ENCODE measurements at regions not wholly inside any gene's neighbourhood (a gene's known extent, or its start where the extent isn't known, plus 50 kb on each side); places are given as distances from the start of the nearest gene placed in this dataset.
"Not testable (repeated sequence)": the region's sequence is repeated elsewhere in the genome, so short reads cannot be mapped to it uniquely, and the experiment has no call there.

DNA sequence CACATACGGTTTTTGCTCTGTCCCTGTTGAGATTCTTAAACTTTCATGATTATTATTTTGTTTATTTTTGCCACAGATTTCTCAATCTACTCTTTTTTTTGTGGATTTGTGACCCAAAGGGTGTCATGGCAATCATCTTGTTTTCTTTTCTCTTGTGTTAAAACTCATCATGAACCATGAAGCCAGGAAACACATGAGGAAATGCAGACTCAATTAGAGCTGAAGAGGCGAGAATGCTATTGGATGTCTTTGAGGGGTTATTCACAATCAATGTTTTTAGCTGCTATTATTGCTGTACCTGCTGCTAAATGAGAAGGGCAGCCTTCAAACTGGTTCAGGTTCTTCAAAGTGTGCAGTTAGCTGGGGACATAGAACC, 99.5 kb upstream of the MMADHC start:
- DNase-seq = no peak

DNA sequence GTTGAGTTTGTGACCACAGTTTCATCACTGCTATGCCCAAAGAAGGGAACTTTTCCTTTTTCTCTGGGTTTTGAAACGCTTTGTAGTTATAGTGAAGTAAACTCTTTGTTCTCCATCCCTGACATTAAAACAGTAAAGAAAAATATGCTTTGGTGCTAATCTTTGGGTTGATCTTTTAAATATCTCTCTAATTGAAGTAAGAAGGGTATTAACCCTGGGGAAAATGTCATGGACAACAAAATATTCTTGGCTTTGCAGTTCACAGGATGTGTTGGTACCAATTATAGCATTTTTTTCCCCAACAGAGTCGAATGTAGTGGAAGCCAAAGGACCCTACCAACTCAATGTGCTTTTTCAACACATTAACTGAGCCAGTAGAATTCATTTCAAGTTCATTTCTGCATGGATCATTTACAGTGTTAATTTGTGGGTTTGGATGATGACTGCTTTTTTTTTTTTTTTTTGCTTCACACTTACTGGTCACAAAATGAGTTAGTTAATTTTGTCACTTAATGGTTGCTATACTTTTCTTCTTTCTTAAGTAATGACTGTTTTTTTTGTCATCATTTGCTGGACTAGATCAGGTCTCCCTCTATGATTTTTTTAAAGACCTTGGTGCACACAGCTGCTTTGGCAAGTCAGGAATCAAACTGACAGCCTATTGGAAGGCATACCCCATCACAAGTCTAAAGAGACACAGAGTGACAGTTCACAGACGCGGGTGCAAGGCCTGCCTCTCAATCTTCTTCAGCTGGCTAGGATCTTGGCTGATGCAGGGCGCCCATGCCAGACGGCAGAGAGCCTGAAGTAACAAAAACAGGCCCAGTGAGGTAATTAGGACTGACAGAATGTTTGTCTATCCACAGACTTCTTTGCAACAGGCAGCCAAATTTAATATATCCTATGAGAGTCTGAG, 98.8 kb upstream of the MMADHC start:
- DNase-seq = no peak

DNA sequence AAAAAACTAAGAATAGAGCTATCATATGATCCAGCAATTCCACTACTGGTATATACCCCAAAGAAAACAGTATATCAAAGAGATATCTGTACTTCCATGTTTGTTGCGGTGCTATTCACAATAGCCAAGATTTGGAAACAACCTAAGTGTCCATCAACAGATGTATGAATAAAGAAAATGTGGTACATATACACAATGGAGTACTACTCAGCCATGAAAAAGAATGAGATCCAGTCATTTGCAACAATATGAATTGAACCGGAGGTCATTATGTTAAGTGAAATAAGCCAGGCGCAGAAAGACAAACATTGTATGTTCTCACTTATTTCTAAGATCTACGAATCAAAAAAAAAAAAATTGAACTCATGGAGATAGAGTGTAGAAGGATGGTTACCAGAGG, 97.8 kb upstream of the MMADHC start:
- not testable (repeated sequence) for DNase-seq

DNA sequence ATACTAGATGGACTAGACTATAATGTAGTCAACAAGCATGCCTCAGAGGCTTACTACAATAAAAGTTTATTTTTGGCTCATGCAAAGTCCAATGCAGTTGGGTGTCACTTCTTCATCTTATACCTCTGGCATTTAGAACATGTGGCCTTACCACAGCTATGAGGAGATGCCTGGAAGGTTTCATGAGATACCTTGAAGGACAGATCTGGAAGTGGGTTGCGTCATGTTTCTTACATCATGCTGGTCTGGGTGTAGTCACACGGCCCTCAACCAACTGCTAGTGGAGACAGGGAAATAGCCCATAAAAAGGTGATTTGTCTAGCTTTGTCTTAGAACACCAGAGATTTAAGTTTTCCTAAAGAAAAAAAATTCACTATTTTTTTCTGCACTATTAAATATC, 91.7 kb upstream of the MMADHC start:
- DNase-seq = no peak

DNA sequence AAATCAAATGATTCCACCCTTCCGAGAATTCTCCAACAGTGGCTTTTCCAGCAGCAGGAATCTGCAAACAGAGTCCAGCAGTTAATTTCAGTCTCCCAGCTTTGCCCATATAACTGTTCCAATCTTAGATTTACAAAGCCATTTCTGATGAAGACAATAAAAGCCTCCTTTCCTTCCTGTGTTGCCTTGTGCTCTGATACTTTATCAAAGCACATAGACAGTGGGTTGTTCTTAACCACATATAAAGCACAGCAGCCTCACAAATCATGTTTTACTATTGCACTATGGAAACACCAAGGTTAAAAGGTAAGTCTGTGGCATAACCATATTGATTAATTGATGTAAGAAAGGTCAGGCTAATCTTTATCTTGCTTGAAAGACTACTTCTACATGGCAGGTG, 89.8 kb upstream of the MMADHC start:
- no peak for DNase-seq

DNA sequence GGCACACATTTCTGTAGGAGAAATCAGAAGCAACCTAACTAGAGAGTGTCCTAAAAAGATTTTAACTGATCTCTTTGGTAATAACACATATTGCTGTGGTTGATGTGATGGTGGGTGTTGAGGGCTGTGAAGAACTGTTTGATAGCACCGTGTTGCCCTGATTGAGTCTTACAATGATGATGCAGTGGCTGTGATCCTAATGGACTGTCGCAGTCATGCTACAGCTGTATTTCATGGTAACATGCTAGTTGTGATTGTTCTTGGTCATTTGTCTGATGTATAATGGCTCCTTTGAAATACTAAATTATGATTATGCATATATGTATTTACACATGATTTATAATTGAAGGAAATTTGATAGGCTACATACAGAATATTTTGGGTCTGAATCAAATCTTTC, 82.5 kb upstream of the MMADHC start:
- DNase-seq = no peak

DNA sequence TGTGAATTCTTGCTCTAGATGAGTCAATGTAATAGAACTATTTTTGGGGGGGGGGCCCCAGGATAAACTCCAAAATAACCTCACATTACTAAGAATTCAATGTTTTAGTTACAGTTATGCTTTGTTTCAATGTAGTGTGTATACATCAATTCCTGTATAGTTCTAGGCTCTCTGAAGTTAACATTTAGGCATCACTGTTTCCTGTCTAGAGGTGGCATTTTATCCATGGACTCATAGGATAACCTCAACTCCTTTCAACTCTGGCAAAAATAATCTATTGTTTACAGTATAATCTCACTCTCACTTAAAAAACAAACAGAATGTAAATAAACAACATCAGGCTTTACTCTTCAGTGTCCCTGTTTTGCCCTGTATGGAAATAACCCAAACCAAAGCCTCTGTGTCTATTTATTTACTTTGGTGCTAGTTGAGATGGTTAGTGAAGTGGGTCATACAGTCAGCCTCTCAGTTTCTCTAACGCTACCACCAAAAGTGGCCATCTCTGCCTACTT, 79.3 kb upstream of the MMADHC start:
- DNase-seq = no peak

DNA sequence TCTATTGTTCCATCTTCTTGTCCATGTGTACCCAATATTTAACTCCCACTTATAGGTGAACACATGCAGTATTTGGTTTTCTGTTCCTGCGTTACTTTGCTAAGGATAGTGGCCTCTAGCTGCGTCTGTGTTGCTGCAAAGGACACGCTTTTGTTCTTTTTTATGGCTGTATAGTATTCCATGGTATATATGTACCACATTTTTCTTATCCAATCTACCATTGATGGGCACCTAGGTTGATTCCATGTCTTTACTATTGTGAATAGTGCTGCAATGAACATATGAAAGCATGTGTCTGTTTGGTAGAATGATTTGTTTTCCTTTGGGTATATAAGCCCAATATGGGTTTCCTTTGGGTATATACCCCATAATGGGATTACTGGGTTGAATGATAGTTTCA, 77.3 kb upstream of the MMADHC start:
- no peak for DNase-seq

DNA sequence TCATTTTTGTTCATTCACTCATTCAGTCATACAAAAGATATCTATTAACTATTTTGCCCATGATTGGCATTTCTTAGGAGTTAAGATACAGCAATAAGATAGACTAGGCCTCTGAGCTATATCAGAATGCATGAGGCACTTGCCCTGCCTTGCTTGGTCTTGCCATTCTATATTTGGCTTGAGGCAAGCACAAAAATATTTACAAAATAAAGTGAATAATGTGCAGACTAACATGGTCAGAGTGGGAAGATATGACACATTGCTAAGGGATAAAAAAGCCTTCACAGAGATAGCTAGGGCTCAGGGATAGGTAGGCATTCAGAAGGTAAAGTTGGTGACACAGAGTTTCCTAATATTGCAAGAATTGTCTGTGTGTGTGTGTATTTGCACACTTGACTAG, 75.0 kb upstream of the MMADHC start:
- no peak for DNase-seq

DNA sequence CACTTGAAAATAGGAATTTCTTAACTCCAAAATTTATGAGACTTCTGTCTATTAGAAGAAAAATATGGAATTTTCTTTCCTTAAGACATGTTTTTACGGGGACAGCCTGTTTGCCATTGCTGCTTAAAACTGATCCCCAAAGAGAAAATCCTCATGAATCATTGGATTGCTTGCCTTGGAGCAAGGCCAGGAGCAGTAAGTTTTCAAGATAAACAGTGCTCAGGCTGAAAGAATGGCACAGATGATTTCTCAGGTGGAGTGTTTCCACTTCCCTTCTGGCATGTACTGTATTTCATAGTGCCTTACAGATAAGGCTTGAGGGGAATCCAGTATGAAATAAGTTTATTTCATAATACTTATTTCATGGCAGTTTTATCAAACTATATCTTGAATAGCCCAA, 74.3 kb upstream of the MMADHC start:
- no peak for DNase-seq

DNA sequence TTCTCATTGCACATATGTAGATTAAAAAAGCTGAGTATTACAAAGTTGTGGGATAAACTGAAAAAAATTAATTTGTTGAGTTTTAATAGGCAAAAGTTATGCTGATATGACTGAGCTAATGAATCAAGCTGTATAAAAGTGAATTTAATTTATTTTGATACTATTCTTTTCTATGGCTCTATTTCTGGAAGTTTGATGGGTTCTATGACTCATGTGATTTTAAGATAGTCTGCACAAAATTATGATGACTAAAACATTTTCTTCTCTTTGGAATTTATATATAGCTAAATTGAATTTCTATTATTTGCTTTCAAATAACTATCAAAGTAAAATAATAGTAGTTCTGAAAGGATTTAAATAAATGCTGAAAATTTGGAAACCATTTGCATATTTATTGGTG, 71.0 kb upstream of the MMADHC start:
- no peak for DNase-seq

DNA sequence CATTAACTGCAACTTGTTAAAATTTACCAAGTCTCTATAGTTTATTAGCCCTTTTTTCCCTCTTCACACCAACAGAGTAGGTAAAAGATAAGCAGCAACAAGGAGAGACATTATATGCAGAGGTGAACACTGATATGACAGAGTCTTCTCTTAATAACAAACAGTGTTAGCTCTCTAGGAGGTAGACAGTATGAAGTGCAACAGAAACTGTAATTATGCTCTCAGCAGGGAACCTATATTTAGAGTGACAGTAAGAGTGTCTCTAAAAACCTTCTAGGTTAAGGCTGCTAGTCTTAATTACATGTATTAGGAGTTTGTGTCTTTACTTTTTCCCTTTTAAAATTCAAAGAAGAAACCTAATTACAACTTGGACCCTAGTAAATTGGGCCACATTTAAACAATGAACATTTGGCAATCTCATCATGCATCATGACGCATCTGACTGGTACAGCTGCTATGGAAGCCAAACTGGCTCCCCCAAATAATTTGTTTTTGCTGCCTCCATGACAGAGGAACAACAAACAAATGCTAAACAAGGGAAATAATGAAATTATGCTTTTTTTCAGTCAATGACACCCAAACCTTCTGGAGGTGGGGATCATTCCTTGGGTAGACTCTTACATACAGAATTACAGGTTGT, 69.9 kb upstream of the MMADHC start:
- DNase-seq = no peak

DNA sequence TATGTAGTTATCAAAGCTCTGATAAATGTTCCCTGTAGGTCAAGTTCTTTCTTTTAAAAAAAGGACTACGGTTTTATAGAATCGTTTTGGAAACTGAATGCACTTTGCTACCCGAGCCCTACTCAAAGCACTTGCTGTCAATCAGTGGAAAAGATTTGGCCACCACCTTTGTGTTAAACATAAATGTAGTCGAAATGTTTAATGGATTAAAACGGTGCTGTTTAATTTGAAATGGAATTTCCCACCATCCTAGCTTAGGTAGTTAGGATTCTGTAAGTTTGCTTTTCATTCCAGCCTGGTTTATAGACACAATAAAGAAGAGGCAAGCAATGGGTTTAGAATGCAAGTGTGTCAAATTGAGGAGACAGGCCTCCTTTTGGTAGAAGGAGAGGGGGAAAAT, 69.4 kb upstream of the MMADHC start:
- DNase-seq = no peak

DNA sequence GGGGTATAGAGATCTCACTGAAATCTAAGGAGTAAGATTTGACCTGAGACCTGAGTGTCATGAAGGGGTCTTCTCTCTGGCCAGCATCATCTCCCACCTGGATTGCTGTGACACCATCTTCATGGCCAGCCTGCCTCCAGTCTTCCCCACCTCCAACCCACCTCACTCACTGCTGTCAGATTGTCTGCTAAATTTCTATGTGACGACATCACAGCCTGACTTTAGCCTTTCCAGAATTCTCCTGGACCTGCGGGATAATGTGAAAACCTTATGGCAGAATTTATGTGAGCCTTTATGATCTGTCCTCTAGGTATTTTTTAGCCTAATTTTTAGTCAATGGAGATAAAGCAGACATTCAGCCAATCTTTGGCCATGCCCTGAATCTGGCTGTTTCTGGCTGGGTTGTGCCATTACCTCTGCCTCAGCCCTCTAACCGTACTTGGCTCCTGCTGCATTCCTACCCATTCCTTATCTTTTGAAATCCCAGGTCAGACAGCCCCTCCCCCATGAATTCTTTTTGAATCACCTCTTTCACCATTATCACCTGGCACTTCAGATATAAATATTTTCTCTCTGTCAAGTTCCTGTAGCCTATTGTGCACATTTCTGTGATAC, 66.4 kb upstream of the MMADHC start:
- no peak for DNase-seq

DNA sequence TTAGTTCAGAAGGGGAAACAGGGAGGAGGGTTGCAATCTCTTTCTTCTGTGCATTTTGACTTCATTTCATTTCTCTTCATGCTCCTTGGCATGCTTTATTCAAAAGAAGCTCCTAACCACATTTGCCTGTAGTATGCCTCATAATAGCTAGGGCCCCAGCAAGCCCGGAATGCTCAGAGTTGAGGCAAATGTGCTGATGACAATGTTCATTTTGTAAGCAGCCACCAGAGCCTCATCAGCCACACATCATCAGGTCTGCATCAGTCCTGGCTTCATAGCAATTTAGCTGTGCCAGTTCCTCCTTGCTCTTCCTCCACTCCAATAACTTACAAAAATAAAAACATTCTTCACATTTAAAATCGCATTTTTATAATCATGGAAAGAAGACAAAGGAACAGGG, 65.4 kb upstream of the MMADHC start:
- DNase-seq = no peak

DNA sequence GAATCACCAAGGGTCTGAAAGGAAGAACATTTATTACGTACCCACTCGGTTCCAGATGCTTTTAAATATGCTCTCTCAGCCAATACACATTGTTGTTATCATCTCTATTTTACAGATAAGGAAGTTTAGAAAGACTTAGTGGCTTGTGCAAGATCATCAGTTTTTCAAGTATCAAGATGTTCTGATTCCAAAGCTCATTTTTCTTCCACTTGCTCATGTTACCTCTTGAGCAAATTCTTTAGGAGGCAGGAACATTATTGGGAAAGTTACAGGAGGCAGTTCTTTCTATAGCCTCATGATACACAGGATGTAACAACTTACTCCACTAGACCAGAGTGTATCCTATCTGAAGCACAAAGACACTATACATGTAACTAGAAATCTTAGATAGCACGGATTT, 65.0 kb upstream of the MMADHC start:
- no peak for DNase-seq

DNA sequence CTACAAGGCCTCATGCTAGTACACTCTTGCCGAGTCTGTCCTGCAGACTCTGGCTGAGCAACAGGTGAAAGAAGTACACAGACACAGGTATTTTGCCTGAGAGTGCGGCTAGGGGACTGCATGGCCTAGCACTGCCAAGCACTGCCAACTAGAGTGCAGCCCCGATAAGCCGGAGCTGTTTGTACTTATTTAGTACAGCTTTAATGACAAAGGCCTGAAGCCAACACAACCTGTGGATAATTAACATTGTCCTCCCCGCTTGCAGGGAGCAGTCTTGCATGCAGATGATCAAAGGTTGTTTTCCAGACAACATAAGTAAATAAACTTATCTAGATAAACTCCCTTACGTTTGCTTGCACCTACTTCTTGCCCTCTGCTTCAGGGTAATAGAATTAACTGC, 63.7 kb upstream of the MMADHC start:
- DNase-seq = no peak

DNA sequence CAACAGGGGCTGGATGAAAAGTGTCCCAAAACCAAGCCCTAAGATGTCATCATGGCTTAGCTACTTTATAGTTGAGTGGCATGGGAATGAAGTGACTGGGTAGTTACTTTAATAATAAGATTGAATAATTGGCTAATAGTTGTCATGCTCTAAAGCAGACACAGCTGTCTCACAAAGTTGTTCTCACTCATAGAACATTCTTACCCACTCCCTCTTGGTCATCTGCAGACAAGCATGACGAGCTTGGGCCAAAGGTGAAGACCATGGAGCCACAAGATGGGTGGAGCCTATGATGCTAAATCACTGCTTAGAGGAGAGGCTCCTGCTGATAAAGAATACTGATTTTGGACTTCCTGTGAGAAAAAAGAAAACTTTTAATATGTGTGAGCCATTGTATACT, 62.4 kb upstream of the MMADHC start:
- DNase-seq = no peak

DNA sequence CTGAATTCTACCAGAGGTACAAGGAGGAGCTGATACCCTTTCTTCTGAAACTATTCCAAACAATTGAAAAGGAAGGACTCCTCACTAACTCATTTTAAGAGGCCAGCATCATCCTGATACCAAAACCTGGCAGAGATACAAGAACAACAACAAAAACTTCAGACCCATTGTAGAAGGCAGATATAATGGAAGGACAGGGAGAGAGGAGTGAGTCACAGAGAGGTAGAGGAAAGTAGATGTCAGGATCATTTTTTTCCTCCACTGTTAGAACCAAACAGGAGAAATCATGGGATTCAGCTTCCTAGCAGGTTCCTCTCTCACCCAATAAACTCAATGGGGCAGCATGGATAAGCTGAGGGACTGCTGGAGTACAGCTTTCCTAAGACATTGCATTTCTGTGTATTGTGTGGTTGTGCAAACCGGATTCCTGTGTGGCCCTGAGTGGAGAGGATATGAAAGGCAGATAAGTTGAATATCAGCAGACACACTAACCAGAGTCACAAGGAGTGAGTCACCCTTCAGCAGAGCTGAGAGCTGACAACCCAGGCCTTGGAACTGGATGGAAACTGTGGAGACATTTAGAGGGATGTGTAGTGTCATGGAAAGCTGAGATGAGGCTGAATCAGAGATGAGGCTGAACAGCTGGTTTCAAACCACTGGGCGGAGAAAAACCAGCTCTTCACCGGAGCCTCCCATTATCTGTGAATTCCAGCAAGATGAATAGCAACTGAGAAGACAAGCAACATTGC, 60.9 kb upstream of the MMADHC start:
- no peak for DNase-seq

DNA sequence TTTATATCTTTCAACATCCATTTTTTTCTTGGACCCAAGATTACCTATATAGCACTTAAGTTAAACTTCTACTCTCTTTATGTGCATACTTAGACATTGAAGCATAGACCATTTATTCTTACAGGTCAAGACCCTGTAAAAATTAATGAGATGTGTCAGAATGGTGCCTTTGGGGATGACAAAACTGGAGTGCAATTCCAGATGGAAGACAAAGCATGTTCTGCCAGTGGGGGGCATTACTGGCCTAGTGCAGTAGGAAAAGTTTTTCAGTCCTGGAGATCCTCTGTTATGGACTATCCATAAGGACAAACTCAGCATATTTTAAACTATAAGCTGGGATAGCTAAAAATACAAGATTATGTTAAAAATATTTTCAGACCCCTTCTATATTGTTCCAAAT, 57.8 kb upstream of the MMADHC start:
- no peak for DNase-seq

All from right kidney (tissue), 1 donor.